RWPE2 (cell line): ENCODE measurements at regions not wholly inside any gene's neighbourhood (a gene's known extent, or its start where the extent isn't known, plus 50 kb on each side); places are given as distances from the start of the nearest gene placed in this dataset.
A peak's percentile ranks its signal among the peaks of the same experiment; 100 is the strongest.

Experiments
- ATAC-seq: fragments of 200-7000 bp; cut with Tn5 transposase; 3 replicates; pipeline ENCODE4 v1.9.1; 2021; ENCODE audit warnings: low read depth
- DNase-seq: peaks from one replicate; pipeline ENCODE4 v3.0.0-alpha.2; 2020; ENCODE audit warnings: low spot score
- H3K27ac ChIP-seq: fragments of 450-650 bp; 2 replicates; pipeline ENCODE4 v1.5.1; 2017; ENCODE audit warnings: mild to moderate bottlenecking; ENCODE audit not compliant: poor library complexity, severe bottlenecking
- H3K27me3 ChIP-seq: fragments of 250-450 bp; sonication (Bioruptor Pico); 2 replicates; pipeline ENCODE4 v1.5.1; 2021; ENCODE audit warnings: mild to moderate bottlenecking, moderate library complexity; ENCODE audit not compliant: insufficient read depth, poor library complexity, severe bottlenecking
- H3K36me3 ChIP-seq: fragments of 250-450 bp; sonication (Bioruptor Pico); 2 replicates; pipeline ENCODE4 v1.5.1; 2020; ENCODE audit warnings: low read depth, mild to moderate bottlenecking, moderate library complexity
- H3K4me1 ChIP-seq: fragments of 250-450 bp; sonication (Bioruptor Pico); 2 replicates; pipeline ENCODE4 v1.5.1; 2021; ENCODE audit warnings: mild to moderate bottlenecking, moderate library complexity; ENCODE audit not compliant: insufficient read depth, poor library complexity, severe bottlenecking
- H3K4me3 ChIP-seq: fragments of 250-450 bp; sonication (Bioruptor Pico); 2 replicates; pipeline ENCODE4 v1.5.1; 2021; ENCODE audit warnings: mild to moderate bottlenecking, moderate library complexity; ENCODE audit not compliant: severe bottlenecking
- H3K9me3 ChIP-seq: fragments of 250-450 bp; sonication (Bioruptor Pico); 2 replicates; pipeline ENCODE4 v1.5.1; 2021; ENCODE audit warnings: mild to moderate bottlenecking, moderate library complexity; ENCODE audit not compliant: severe bottlenecking
- CTCF ChIP-seq: fragments of 450-650 bp; IDR thresholded peaks from one replicate; pipeline ENCODE4 v1.5.1; 2017; ENCODE audit warnings: mild to moderate bottlenecking, moderate library complexity; ENCODE audit not compliant: poor library complexity, severe bottlenecking

GRCh38 chr4:141458501-141458900, 177.9 kb upstream of the IL15 start:
- peak; percentile 98 for ATAC-seq
- peak; percentile 70 for DNase-seq

GRCh38 chr4:141459020-141459419, 177.4 kb upstream of the IL15 start:
- Histone ChIP-seq H3K27me3 (no peaks in the 10 kb centered on the region), H3K36me3 (no peaks in the 10 kb centered on the region), H3K9me3 (no peaks in the 10 kb centered on the region), H3K27ac (peak overlapping the region; percentile 73), H3K4me1 (peaks cover 28% of the 10 kb centered on the region), H3K4me3 (no peak overlapping the region)
- no peak for ATAC-seq
- DNase-seq: no peak
- TF ChIP-seq CTCF: no peak

More at GRCh38 chr4:141458501-141458900, 177.9 kb upstream of the IL15 start:
- H3K4me3 ChIP-seq: no peak overlapping the region
- H3K27me3 ChIP-seq: no peaks in the 10 kb centered on the region
- H3K27ac ChIP-seq: peak overlapping the region; percentile 73
- H3K4me1 ChIP-seq: peaks cover 28% of the 10 kb centered on the region
- H3K36me3 ChIP-seq: no peaks in the 10 kb centered on the region
- no peaks in the 10 kb centered on the region for H3K9me3 ChIP-seq
- no peak for TF ChIP-seq CTCF

GRCh38 chr4:141462361-141462760, 174.0 kb upstream of the IL15 start:
- Histone ChIP-seq H3K4me3 (no peak overlapping the region), H3K27ac (no peak overlapping the region), H3K4me1 (peaks cover 20% of the 10 kb centered on the region), H3K36me3 (no peaks in the 10 kb centered on the region), H3K27me3 (no peaks in the 10 kb centered on the region), H3K9me3 (no peaks in the 10 kb centered on the region)
- ATAC-seq (peak; percentile 37; the same call in 2 of the 3 replicates), DNase-seq (no peak)
- no peak for TF ChIP-seq CTCF

- H3K27me3 ChIP-seq: no peaks in the 10 kb centered on the region
- no peak overlapping the region for H3K4me3 ChIP-seq
- DNase-seq: no peak
- no peak for ATAC-seq
- H3K36me3 ChIP-seq: no peaks in the 10 kb centered on the region
- peaks cover 10% of the 10 kb centered on the region for H3K4me1 ChIP-seq
- no peak overlapping the region for H3K27ac ChIP-seq
- H3K9me3 ChIP-seq: no peaks in the 10 kb centered on the region
- TF ChIP-seq CTCF: no peak
These were observed 172.7 kb upstream of the IL15 start for GRCh38 chr4:141463678-141464077.

- no peaks in the 10 kb centered on the region for H3K9me3 ChIP-seq
- no peaks in the 10 kb centered on the region for H3K27me3 ChIP-seq
- no peaks in the 10 kb centered on the region for H3K36me3 ChIP-seq
- no peak for ATAC-seq
- no peak for DNase-seq
- H3K27ac ChIP-seq: no peak overlapping the region
- no peak overlapping the region for H3K4me3 ChIP-seq
- peaks cover 3% of the 10 kb centered on the region for H3K4me1 ChIP-seq
- TF ChIP-seq CTCF: no peak
These were observed 172.0 kb upstream of the IL15 start for GRCh38 chr4:141464366-141464765.
